ENCODE measurements at regions not wholly inside any gene's neighbourhood (a gene's known extent, or its start where the extent isn't known, plus 50 kb on each side); places are given as distances from the start of the nearest gene placed in this dataset.
A peak's percentile ranks its signal among the peaks of the same experiment; 100 is the strongest.

DNA sequence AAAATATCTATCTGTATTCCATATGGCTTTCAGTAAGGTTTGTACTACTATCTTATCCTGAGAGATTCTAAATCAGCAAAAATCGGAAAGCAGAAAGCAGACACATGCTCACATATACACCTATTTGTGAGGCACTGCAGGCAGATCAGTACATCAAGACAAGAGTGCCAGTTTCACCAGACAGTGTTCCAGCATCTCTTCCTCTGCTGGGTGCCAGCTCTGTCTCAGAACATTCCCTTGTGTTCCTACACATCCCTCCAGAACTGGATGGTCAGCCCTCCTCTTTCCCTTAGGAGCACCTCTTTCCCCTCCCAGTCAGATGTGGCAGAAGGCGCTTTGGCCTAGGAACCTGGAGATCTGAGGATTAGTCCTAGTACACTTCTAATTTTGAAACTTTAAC is 121.3 kb upstream of the IL12A start:
- peak overlapping the region in 1 of 2 donors; percentile 12 for H3K27ac ChIP-seq
- TF ChIP-seq, protein P1, sequence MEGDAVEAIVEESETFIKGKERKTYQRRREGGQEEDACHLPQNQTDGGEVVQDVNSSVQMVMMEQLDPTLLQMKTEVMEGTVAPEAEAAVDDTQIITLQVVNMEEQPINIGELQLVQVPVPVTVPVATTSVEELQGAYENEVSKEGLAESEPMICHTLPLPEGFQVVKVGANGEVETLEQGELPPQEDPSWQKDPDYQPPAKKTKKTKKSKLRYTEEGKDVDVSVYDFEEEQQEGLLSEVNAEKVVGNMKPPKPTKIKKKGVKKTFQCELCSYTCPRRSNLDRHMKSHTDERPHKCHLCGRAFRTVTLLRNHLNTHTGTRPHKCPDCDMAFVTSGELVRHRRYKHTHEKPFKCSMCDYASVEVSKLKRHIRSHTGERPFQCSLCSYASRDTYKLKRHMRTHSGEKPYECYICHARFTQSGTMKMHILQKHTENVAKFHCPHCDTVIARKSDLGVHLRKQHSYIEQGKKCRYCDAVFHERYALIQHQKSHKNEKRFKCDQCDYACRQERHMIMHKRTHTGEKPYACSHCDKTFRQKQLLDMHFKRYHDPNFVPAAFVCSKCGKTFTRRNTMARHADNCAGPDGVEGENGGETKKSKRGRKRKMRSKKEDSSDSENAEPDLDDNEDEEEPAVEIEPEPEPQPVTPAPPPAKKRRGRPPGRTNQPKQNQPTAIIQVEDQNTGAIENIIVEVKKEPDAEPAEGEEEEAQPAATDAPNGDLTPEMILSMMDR (IDR thresholded peaks at IDR 0.05) = no peak

DNA sequence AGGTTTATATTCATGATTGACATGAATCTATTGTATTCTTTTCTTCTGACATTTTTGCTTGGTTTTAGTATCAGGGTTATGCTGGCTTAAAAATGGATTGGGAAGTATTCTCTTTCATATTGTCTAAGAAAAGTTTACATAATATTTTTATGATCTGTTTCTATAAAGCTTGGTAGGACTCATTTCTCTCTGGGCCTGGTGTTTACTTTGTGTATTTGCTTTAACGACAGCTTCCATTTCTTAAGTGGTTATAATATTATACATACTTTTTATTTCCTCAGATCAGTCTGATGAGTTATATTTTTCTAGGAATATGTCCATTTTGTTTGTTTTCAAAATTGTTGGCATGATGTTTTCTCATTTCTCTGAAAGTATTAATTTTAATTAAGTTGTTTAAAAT is 117.9 kb upstream of the IL12A start:
- Histone ChIP-seq H3K4me3 (no peak overlapping the region), H3K27me3 (no peaks in the 10 kb centered on the region), H3K4me1 (peaks cover 0 to 58% (median 15%) of the 10 kb centered on the region in 4 donors), H3K9me3 (no peaks in the 10 kb centered on the region), H3K27ac (no peak overlapping the region), H3K36me3 (peaks cover 0 to 7% (median 0%) of the 10 kb centered on the region in 3 donors)
- intact Hi-C loops (cut with DNase I; ENCODE audit: low total_unique reads) = no loop called here
- TF ChIP-seq, protein P1 (IDR thresholded peaks at IDR 0.05) = no peak
- no peak for DNase-seq

More for the DNA sequence above, 121.3 kb upstream of the IL12A start:
- Histone ChIP-seq H3K36me3 (peaks cover 0 to 7% (median 0%) of the 10 kb centered on the region in 3 donors), H3K27me3 (no peaks in the 10 kb centered on the region), H3K4me1 (peaks cover 0 to 59% (median 21%) of the 10 kb centered on the region in 4 donors), H3K9me3 (no peaks in the 10 kb centered on the region), H3K4me3 (no peak overlapping the region)
- intact Hi-C loops (cut with DNase I; ENCODE audit: low total_unique reads) = no loop called here
- DNase-seq = no peak

DNA sequence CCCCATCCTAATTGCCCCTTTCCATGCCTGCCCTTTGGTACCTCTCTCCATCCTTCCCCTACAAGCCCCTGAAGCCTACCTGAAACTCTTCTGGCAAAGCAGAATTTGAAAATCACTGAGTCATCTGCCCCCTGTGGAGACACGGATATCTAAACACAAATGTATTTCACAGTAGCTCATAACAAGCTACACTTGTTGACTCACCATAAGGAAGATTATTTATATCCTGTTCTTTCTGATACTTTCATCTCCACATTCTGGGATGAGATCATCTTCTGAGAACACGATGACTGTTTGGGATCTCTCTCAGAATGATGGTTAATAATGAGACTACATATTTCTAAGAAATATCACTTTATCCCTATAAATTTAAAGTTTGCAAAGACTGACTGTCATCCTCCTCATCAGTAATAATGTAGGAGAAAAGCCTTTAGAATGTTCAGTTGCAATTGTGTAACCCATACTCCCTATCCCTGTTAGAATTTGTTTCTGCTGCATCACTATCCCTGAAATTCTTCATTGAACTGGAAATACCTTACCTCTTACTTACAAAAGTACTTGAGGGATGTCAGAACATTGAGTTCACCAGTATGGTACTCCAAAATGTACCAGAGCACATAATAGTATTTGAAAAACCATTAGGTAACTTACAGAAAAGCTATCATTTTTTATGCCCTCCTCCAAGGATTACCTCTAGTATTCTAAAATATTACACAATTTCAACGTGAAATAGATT is 116.1 kb upstream of the IL12A start:
- no peak for DNase-seq
- Histone ChIP-seq H3K27ac (peak overlapping the region; percentile 6 to 30), H3K36me3 (peaks cover 0 to 7% (median 0%) of the 10 kb centered on the region in 3 donors), H3K9me3 (no peaks in the 10 kb centered on the region), H3K4me1 (peaks cover 0 to 40% (median 9%) of the 10 kb centered on the region in 4 donors), H3K4me3 (no peak overlapping the region), H3K27me3 (no peaks in the 10 kb centered on the region)
- TF ChIP-seq, protein P1 (IDR thresholded peaks at IDR 0.05) = no peak
- intact Hi-C loops (cut with DNase I; ENCODE audit: low total_unique reads) = no loop called here

DNA sequence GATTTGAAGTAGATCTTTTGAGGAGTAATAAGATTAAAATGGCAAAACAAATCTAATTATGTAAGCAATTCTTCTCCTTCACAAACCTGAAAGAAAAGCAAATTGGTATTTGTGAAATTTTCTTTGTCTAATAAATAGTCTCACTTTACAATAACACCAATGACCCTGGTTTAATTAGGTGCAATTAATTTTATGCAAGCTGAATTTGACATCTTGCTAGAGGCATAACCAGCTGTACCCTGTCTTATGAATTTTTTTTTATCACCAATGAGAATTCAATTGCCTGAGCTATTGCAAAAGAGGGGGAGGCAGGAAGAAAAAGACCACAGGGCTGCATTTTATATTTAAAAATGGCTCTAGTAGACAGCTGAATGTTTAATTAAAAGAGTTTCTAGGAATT is 113.5 kb upstream of the IL12A start:
- H3K27me3 ChIP-seq = no peaks in the 10 kb centered on the region
- peaks cover 0 to 52% (median 12%) of the 10 kb centered on the region in 4 donors for H3K4me1 ChIP-seq
- intact Hi-C loops (cut with DNase I; ENCODE audit: low total_unique reads) = no loop called here
- DNase-seq = no peak
- H3K9me3 ChIP-seq = no peaks in the 10 kb centered on the region
- TF ChIP-seq, protein P1 (IDR thresholded peaks at IDR 0.05) = no peak
- no peak overlapping the region for H3K4me3 ChIP-seq
- H3K27ac ChIP-seq = peak overlapping the region in 1 of 2 donors; percentile 26
- no peaks in the 10 kb centered on the region for H3K36me3 ChIP-seq

DNA sequence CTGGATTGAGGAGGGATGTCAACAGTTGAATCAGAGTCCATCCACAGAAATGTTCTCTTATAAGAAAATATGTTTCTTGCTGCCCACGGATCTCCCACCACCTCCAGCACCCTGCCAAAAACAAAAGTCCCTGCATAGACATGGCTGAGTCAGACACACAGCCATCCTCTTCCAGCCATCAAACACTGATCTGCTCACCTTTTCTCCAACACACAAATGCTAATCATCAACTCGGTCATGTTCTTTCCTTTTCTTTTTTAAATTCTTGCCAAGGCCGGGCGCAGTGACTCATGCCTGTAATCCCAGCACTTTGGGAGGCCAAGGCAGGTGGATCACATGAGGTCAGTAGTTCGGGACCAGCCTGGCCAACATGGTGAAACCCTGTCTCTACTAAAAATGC is 110.7 kb upstream of the IL12A start:
- intact Hi-C loops (cut with DNase I; ENCODE audit: low total_unique reads) = no loop called here
- no peak overlapping the region for H3K27ac ChIP-seq
- TF ChIP-seq, protein P1 (IDR thresholded peaks at IDR 0.05) = no peak

More for the DNA sequence above, 110.7 kb upstream of the IL12A start:
- Histone ChIP-seq H3K4me1 (peaks cover 0 to 64% (median 24%) of the 10 kb centered on the region in 4 donors), H3K36me3 (no peaks in the 10 kb centered on the region), H3K27me3 (no peaks in the 10 kb centered on the region), H3K9me3 (no peaks in the 10 kb centered on the region), H3K4me3 (no peak overlapping the region)
- no peak for DNase-seq
